ENCODE measurements at regions not wholly inside any gene's neighbourhood (a gene's known extent, or its start where the extent isn't known, plus 50 kb on each side); places are given as distances from the start of the nearest gene placed in this dataset.

- Histone ChIP-seq H4K20me1 (ENCODE audit: insufficient read depth) (no peaks in the 10 kb centered on the region), H3K27ac (ENCODE audit: low read depth, low read length) (no peak overlapping the region), H2AFZ (ENCODE audit: low read depth, low read length, poor library complexity, severe bottlenecking) (no peak overlapping the region), H3K9ac (ENCODE audit: low read length) (no peak overlapping the region), H3K4me1 (ENCODE audit: control insufficient read depth in 1 of 2, insufficient read depth in 2 of 2, low read length in 2 of 2) (no peaks in the 10 kb centered on the region), H3K4me2 (ENCODE audit: low read length) (no peak overlapping the region), H3K36me3 (ENCODE audit: control insufficient read depth in 1 of 2, insufficient read depth in 2 of 2, low read length in 2 of 2) (no peaks in the 10 kb centered on the region), H3K4me3 (replicated peaks in 1 of 2; ENCODE audit: low read depth in 1 of 2, low read length in 2 of 2) (no peak overlapping the region), H3K9me2 (ENCODE audit: insufficient read depth) (no peaks in the 10 kb centered on the region), H3K79me2 (ENCODE audit: insufficient read depth, low read length) (no peaks in the 10 kb centered on the region), H3K27me3 (ENCODE audit: insufficient read depth, low read length) (no peaks in the 10 kb centered on the region), H3K9me3 (ENCODE audit: control insufficient read depth in 1 of 2, insufficient read depth in 1 of 2, low read depth in 1 of 2, low read length in 2 of 2) (0 out of 4 replicates have a peak, but pooled peaks cover 0 to 4% of the 10 kb centered on the region in 2 experiments)
- intact Hi-C loops (cut with micrococcal nuclease): no loop called here
- no TSS peak for BruUV-seq (replicated peaks)
- TF ChIP-seq SP1 (IDR thresholded peaks at IDR 0.05; ENCODE audit: low read depth): no peak
- no peak for TF ChIP-seq ZBTB33 (IDR thresholded peaks at IDR 0.05; ENCODE audit: extremely low read depth, insufficient replicate concordance, low read length)
- no peak for TF ChIP-seq SIN3A (IDR thresholded peaks at IDR 0.05; ENCODE audit: low read depth)
- TF ChIP-seq EZH2phosphoT487 (IDR thresholded peaks at IDR 0.05; ENCODE audit: borderline replicate concordance): no peak
- TF ChIP-seq YY1 (IDR thresholded peaks at IDR 0.05; ENCODE audit: extremely low read depth, insufficient replicate concordance, low read depth, low read length): no peak
- no peak for TF ChIP-seq POLR2A (IDR thresholded peaks at IDR 0.05; ENCODE audit: borderline replicate concordance, extremely low read depth, insufficient read depth, insufficient read length)
- TF ChIP-seq ZNF274 (IDR thresholded peaks at IDR 0.05; ENCODE audit: low read depth, low read length): no peak
- ChIA-PET POLR2A (no interaction called here), RAD21 (ENCODE audit: low non-redundant PET in 1 of 2, low total read pairs in 2 of 2, uncharacterized antibody in 2 of 2, unreplicated experiment in 2 of 2) (no interaction called here), CTCF (no interaction called here)
- DNase-seq (ENCODE audit: low read depth, low spot score) (no peak), ATAC-seq (no peak)
Observed at GRCh38 chr13:84525865-84526264, 643.6 kb upstream of the SLITRK1 start.

GRCh38 chr13:84524586-84524985, 642.3 kb upstream of the SLITRK1 start:
- no peaks in the 10 kb centered on the region; a peak in 1 of 4 replicates for H3K9me3 ChIP-seq (ENCODE audit: control insufficient read depth in 1 of 2, insufficient read depth in 1 of 2, low read depth in 1 of 2, low read length in 2 of 2)
- H3K27ac ChIP-seq (ENCODE audit: low read depth, low read length): no peak overlapping the region
- CTCF ChIA-PET: no interaction called here
- H3K4me1 ChIP-seq (ENCODE audit: control insufficient read depth in 1 of 2, insufficient read depth in 2 of 2, low read length in 2 of 2): no peaks in the 10 kb centered on the region
- no TSS peak for BruUV-seq (replicated peaks)
- no peaks in the 10 kb centered on the region for H4K20me1 ChIP-seq (ENCODE audit: insufficient read depth)
- H3K36me3 ChIP-seq (ENCODE audit: control insufficient read depth in 1 of 2, insufficient read depth in 2 of 2, low read length in 2 of 2): no peaks in the 10 kb centered on the region
- intact Hi-C loops (cut with micrococcal nuclease): no loop called here
- no peaks in the 10 kb centered on the region for H3K9me2 ChIP-seq (ENCODE audit: insufficient read depth)
- H3K4me3 ChIP-seq (replicated peaks in 1 of 2; ENCODE audit: low read depth in 1 of 2, low read length in 2 of 2): no peak overlapping the region
- no peaks in the 10 kb centered on the region for H3K79me2 ChIP-seq (ENCODE audit: insufficient read depth, low read length)
- POLR2A ChIA-PET: no interaction called here
- H3K4me2 ChIP-seq (ENCODE audit: low read length): no peak overlapping the region
- no peaks in the 10 kb centered on the region for H3K27me3 ChIP-seq (ENCODE audit: insufficient read depth, low read length)
- H3K9ac ChIP-seq (ENCODE audit: low read length): no peak overlapping the region
- H2AFZ ChIP-seq (ENCODE audit: low read depth, low read length, poor library complexity, severe bottlenecking): no peak overlapping the region
- ATAC-seq (no peak), DNase-seq (ENCODE audit: low read depth, low spot score) (no peak)
- RAD21 ChIA-PET (ENCODE audit: low non-redundant PET in 1 of 2, low total read pairs in 2 of 2, uncharacterized antibody in 2 of 2, unreplicated experiment in 2 of 2): no interaction called here
- no peak for TF ChIP-seq ATF3 (IDR thresholded peaks at IDR 0.05)
- TF ChIP-seq EGR1 (IDR thresholded peaks at IDR 0.05; ENCODE audit: low read depth): no peak
- no peak for TF ChIP-seq SP1 (IDR thresholded peaks at IDR 0.05; ENCODE audit: low read depth)
- no peak for TF ChIP-seq POLR2A (IDR thresholded peaks at IDR 0.05; ENCODE audit: borderline replicate concordance, extremely low read depth, insufficient read depth, insufficient read length)
- TF ChIP-seq SRF (IDR thresholded peaks at IDR 0.05; ENCODE audit: low read depth): no peak
- no peak for TF ChIP-seq CEBPB (IDR thresholded peaks at IDR 0.05; ENCODE audit: low read depth)
- no peak for TF ChIP-seq YY1 (IDR thresholded peaks at IDR 0.05; ENCODE audit: extremely low read depth, insufficient replicate concordance, low read depth, low read length)
- no peak for TF ChIP-seq POLR2AphosphoS5 (IDR thresholded peaks at IDR 0.05; ENCODE audit: low read depth, low read length)
- no peak for TF ChIP-seq ZBTB33 (IDR thresholded peaks at IDR 0.05; ENCODE audit: extremely low read depth, insufficient replicate concordance, low read length)
- no peak for TF ChIP-seq EZH2 (IDR thresholded peaks at IDR 0.05)
- TF ChIP-seq ZNF274 (IDR thresholded peaks at IDR 0.05; ENCODE audit: low read depth, low read length): no peak
- no peak for TF ChIP-seq FOSL1 (IDR thresholded peaks at IDR 0.05; ENCODE audit: low read depth)
- no peak for TF ChIP-seq TCF7L2 (IDR thresholded peaks at IDR 0.05; ENCODE audit: borderline replicate concordance, extremely low read depth, insufficient read depth, insufficient read length)
- TF ChIP-seq RAD21 (IDR thresholded peaks at IDR 0.05; ENCODE audit: low read depth): no peak
- TF ChIP-seq JUND (IDR thresholded peaks at IDR 0.05): no peak
- TF ChIP-seq MAX (IDR thresholded peaks at IDR 0.05): no peak

Measured in HCT116 (cell line).